H9 (cell line): ENCODE measurements at regions not wholly inside any gene's neighbourhood (a gene's known extent, or its start where the extent isn't known, plus 50 kb on each side); places are given as distances from the start of the nearest gene placed in this dataset.

Source experiments
- DNase-seq: peaks from one replicate; pipeline ENCODE4 v3.0.0-alpha.2; 2017
- H2AFZ ChIP-seq: one replicate; pipeline ENCODE4 v1.6.1; 2013; ENCODE audit warnings: mild to moderate bottlenecking, low read length, control low read depth, moderate library complexity
- H2AK5ac ChIP-seq: 2 replicates; pipeline ENCODE4 v1.6.1; 2013; ENCODE audit warnings: low read length, control low read depth, mixed read lengths; ENCODE audit not compliant: insufficient read length
- H2BK120ac ChIP-seq: one replicate; pipeline ENCODE4 v1.6.1; 2013; ENCODE audit warnings: low read depth, mild to moderate bottlenecking, low read length, control low read depth, inconsistent platforms; ENCODE audit not compliant: poor library complexity, severe bottlenecking
- H2BK12ac ChIP-seq: 2 replicates; pipeline ENCODE4 v1.6.1; 2013; ENCODE audit warnings: low read length, control low read depth, mixed read lengths, low read depth; ENCODE audit not compliant: insufficient read length
- H2BK15ac ChIP-seq: 2 replicates; pipeline ENCODE4 v1.6.1; 2013; ENCODE audit warnings: low read depth, low read length, control low read depth
- H2BK20ac ChIP-seq: one replicate; pipeline ENCODE4 v1.6.1; 2013; ENCODE audit warnings: low read depth, mild to moderate bottlenecking, low read length, control low read depth, inconsistent platforms; ENCODE audit not compliant: poor library complexity, severe bottlenecking
- H2BK5ac ChIP-seq: 2 replicates; pipeline ENCODE4 v1.6.1; 2013; ENCODE audit warnings: low read length, control low read depth, mixed read lengths; ENCODE audit not compliant: insufficient read length
- H3K14ac ChIP-seq: 2 replicates; pipeline ENCODE4 v1.6.1; 2013; ENCODE audit warnings: low read length, control low read depth; ENCODE audit not compliant: insufficient read depth
- H3K18ac ChIP-seq: 2 replicates; pipeline ENCODE4 v1.6.1; 2013; ENCODE audit warnings: low read depth, mild to moderate bottlenecking, mixed read lengths, low read length, control low read depth; ENCODE audit not compliant: insufficient read length
- H3K23ac ChIP-seq: 2 replicates; pipeline ENCODE4 v1.6.1; 2013; ENCODE audit warnings: low read length, control low read depth, mixed read lengths, low read depth; ENCODE audit not compliant: insufficient read length
- H3K23me2 ChIP-seq: 2 replicates; pipeline ENCODE4 v1.6.1; 2013; ENCODE audit warnings: low read depth, mild to moderate bottlenecking, mixed read lengths, low read length, control low read depth; ENCODE audit not compliant: insufficient read length, poor library complexity, severe bottlenecking
- H3K27ac ChIP-seq: 2 replicates; pipeline ENCODE4 v1.5.1; 2013; ENCODE audit warnings: low read length, control low read depth, mixed read lengths, low read depth; ENCODE audit not compliant: insufficient read length
- H3K27me3 ChIP-seq: 2 replicates; pipeline ENCODE4 v1.6.1; 2013; ENCODE audit warnings: low read length, control low read depth, inconsistent platforms; ENCODE audit not compliant: insufficient read depth
- H3K4ac ChIP-seq: 2 replicates; pipeline ENCODE4 v1.6.1; 2013; ENCODE audit warnings: low read depth, mild to moderate bottlenecking, control low read depth, inconsistent platforms, low read length, moderate library complexity
- H3K4me1 ChIP-seq: 2 replicates; pipeline ENCODE4 v1.6.1; 2013; ENCODE audit warnings: low read length, control low read depth, inconsistent platforms; ENCODE audit not compliant: insufficient read depth
- H3K4me2 ChIP-seq: 2 replicates; pipeline ENCODE4 v1.6.1; 2013; ENCODE audit warnings: low read length, control low read depth, mixed read lengths; ENCODE audit not compliant: insufficient read length, insufficient read depth
- H3K56ac ChIP-seq: 2 replicates; pipeline ENCODE4 v1.6.1; 2013; ENCODE audit warnings: low read depth, mild to moderate bottlenecking, mixed read lengths, low read length, control low read depth; ENCODE audit not compliant: insufficient read length
- H3K79me1 ChIP-seq: 2 replicates; pipeline ENCODE4 v1.6.1; 2013; ENCODE audit warnings: low read depth, mild to moderate bottlenecking, moderate library complexity, low read length, control low read depth, inconsistent platforms; ENCODE audit not compliant: insufficient read depth, poor library complexity, severe bottlenecking
- H3K79me2 ChIP-seq: 2 replicates; pipeline ENCODE4 v1.6.1; 2013; ENCODE audit warnings: low read length, control low read depth, inconsistent platforms; ENCODE audit not compliant: insufficient read depth
- H3K9ac ChIP-seq: 2 replicates; pipeline ENCODE4 v1.6.1; 2013; ENCODE audit warnings: low read length, control low read depth, mixed read lengths; ENCODE audit not compliant: insufficient read length; ENCODE audit errors: extremely low read depth
- H3K9me3 ChIP-seq: one replicate; pipeline ENCODE4 v1.6.1; 2013; ENCODE audit warnings: low read depth, low read length, inconsistent platforms; ENCODE audit not compliant: control insufficient read depth
- H3T11ph ChIP-seq: one replicate; pipeline ENCODE4 v1.6.1; 2013; ENCODE audit warnings: mild to moderate bottlenecking, low read length, control low read depth, inconsistent platforms
- H4K20me1 ChIP-seq: one replicate; pipeline ENCODE4 v1.6.1; 2013; ENCODE audit not compliant: control insufficient read depth, insufficient read length, insufficient read depth
- H4K5ac ChIP-seq: 2 replicates; pipeline ENCODE4 v1.6.1; 2013; ENCODE audit warnings: low read depth, mild to moderate bottlenecking, mixed read lengths, low read length, control low read depth; ENCODE audit not compliant: insufficient read length
- H4K8ac ChIP-seq: replicated peaks from 2 replicates; pipeline ENCODE4 v1.6.1; 2013; ENCODE audit warnings: low read length, control low read depth, mixed read lengths, low read depth; ENCODE audit not compliant: insufficient read length
- H4K91ac ChIP-seq: 2 replicates; pipeline ENCODE4 v1.6.1; 2013; ENCODE audit warnings: low read depth, mild to moderate bottlenecking, moderate library complexity, mixed read lengths, low read length, control low read depth; ENCODE audit not compliant: insufficient read length
- H3K27ac Mint-ChIP-seq, 3 experiments: 2 replicates in 2 of 3; 3 replicates in 1 of 3; pipeline ENCODE4 v1.8.0; 2020 to 2021; ENCODE audit warnings: mixed read lengths in 3 of 3, mild to moderate bottlenecking in 1 of 3, moderate library complexity in 1 of 3
- H3K27me3 Mint-ChIP-seq: 2 replicates; pipeline ENCODE4 v1.8.0; 2021; ENCODE audit warnings: low read depth, mild to moderate bottlenecking, moderate library complexity, mixed read lengths
- H3K36me3 Mint-ChIP-seq, 3 experiments: 2 replicates in 2 of 3; 3 replicates in 1 of 3; pipeline ENCODE4 v1.8.0; 2020 to 2021; ENCODE audit warnings: low read depth in 3 of 3, mixed read lengths in 3 of 3; ENCODE audit not compliant: insufficient read depth in 1 of 3
- H3K4me1 Mint-ChIP-seq, 2 experiments: 2 replicates each; pipeline ENCODE4 v1.8.0; 2020; ENCODE audit warnings: mixed read lengths in 2 of 2
- H3K4me3 Mint-ChIP-seq, 2 experiments: 2 replicates in 1 of 2; 3 replicates in 1 of 2; pipeline ENCODE4 v1.8.0; 2020 to 2021; ENCODE audit warnings: mild to moderate bottlenecking in 2 of 2, mixed read lengths in 2 of 2, moderate library complexity in 1 of 2
- H3K9me3 Mint-ChIP-seq, 2 experiments: 2 replicates in 1 of 2; 3 replicates in 1 of 2; pipeline ENCODE4 v1.8.0; 2020; ENCODE audit warnings: mild to moderate bottlenecking in 2 of 2, mixed read lengths in 2 of 2, moderate library complexity in 1 of 2
- WGBS: extraction: QIAGEN DNeasy Blood & Tissue Kit; methylation state at CpG from one replicate; pipeline ENCODE4 v1.1.7; 2013; ENCODE audit warnings: missing lambda C conversion rate, low lambda C conversion rate, mixed read lengths; ENCODE audit not compliant: insufficient read length; ENCODE audit errors: extremely low coverage; 5-methylcytosine and 5-hydroxymethylcytosine counted together
- TF ChIP-seq, protein P1 (sequence below): fragments of 200-600 bp; sonication (generic); conservative IDR thresholded peaks from 3 replicates; pipeline ENCODE4 v1.8.0; 2021; ENCODE audit warnings: antibody characterized with exemption, mild to moderate bottlenecking

GRCh38 chr5:17432569-17432968 lies 65.5 kb upstream of the TAF11L2 start:
- H3K9ac ChIP-seq, result no peak overlapping the region
- peaks cover 33 to 35% of the 10 kb centered on the region in 2 experiments for H3K4me1 Mint-ChIP-seq
- no peak overlapping the region for H4K91ac ChIP-seq
- no peaks in the 10 kb centered on the region for H3K9me3 Mint-ChIP-seq
- no peaks in the 10 kb centered on the region for H3K23me2 ChIP-seq
- no peak overlapping the region for H3K14ac ChIP-seq
- H2AK5ac ChIP-seq, result no peak overlapping the region
- H3K18ac ChIP-seq, result no peak overlapping the region
- no peak overlapping the region for H3K4me2 ChIP-seq
- H3K79me2 ChIP-seq, result no peaks in the 10 kb centered on the region
- no CpG with 5 or more reads among the region's 3 CpGs for WGBS
- no peak overlapping the region for H3K4ac ChIP-seq
- H2BK20ac ChIP-seq, result no peak overlapping the region
- H2AFZ ChIP-seq, result no peak overlapping the region
- no peak overlapping the region for H2BK120ac ChIP-seq
- no peak overlapping the region for H2BK5ac ChIP-seq
- H2BK12ac ChIP-seq, result no peak overlapping the region
- H3K23ac ChIP-seq, result no peak overlapping the region
- H3K4me1 ChIP-seq, result 0 out of 2 replicates have a peak, but pooled peaks cover 4% of the 10 kb centered on the region
- H3K4me3 Mint-ChIP-seq, result no peak overlapping the region
- H4K8ac ChIP-seq, result no peak overlapping the region
- H4K20me1 ChIP-seq, result no peaks in the 10 kb centered on the region
- no peak for DNase-seq
- no peak overlapping the region for H3K56ac ChIP-seq
- no peaks in the 10 kb centered on the region for H3K27me3 ChIP-seq
- H4K5ac ChIP-seq, result no peak overlapping the region
- no peak overlapping the region for H3K27ac Mint-ChIP-seq
- H3K9me3 ChIP-seq, result no peaks in the 10 kb centered on the region
- H3T11ph ChIP-seq, result no peak overlapping the region
- H3K27ac ChIP-seq, result no peak overlapping the region
- TF ChIP-seq, protein P1, sequence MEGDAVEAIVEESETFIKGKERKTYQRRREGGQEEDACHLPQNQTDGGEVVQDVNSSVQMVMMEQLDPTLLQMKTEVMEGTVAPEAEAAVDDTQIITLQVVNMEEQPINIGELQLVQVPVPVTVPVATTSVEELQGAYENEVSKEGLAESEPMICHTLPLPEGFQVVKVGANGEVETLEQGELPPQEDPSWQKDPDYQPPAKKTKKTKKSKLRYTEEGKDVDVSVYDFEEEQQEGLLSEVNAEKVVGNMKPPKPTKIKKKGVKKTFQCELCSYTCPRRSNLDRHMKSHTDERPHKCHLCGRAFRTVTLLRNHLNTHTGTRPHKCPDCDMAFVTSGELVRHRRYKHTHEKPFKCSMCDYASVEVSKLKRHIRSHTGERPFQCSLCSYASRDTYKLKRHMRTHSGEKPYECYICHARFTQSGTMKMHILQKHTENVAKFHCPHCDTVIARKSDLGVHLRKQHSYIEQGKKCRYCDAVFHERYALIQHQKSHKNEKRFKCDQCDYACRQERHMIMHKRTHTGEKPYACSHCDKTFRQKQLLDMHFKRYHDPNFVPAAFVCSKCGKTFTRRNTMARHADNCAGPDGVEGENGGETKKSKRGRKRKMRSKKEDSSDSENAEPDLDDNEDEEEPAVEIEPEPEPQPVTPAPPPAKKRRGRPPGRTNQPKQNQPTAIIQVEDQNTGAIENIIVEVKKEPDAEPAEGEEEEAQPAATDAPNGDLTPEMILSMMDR, result no peak
- no peak overlapping the region for H2BK15ac ChIP-seq
- peaks cover 1% of the 10 kb centered on the region for H3K27me3 Mint-ChIP-seq
- no peaks in the 10 kb centered on the region for H3K36me3 Mint-ChIP-seq
- H3K79me1 ChIP-seq, result no peaks in the 10 kb centered on the region
